Rectal smooth muscle tissue (tissue), 1 donor: ENCODE measurements at regions not wholly inside any gene's neighbourhood (a gene's known extent, or its start where the extent isn't known, plus 50 kb on each side); places are given as distances from the start of the nearest gene placed in this dataset.
"Not testable (repeated sequence)": the region's sequence is repeated elsewhere in the genome, so short reads cannot be mapped to it uniquely, and the experiment has no call there.

Experiments used
- H3K27ac ChIP-seq: one replicate; pipeline ENCODE4 v1.7.0; 2013; ENCODE audit warnings: low read depth, low read length, inconsistent platforms
- H3K27me3 ChIP-seq: one replicate; pipeline ENCODE4 v1.7.0; 2013; ENCODE audit warnings: low read length; ENCODE audit not compliant: control insufficient read depth, insufficient read depth
- H3K36me3 ChIP-seq: one replicate; pipeline ENCODE4 v1.7.0; 2013; ENCODE audit warnings: low read length; ENCODE audit not compliant: control insufficient read depth, insufficient read depth
- H3K4me1 ChIP-seq: one replicate; pipeline ENCODE4 v1.7.0; 2013; ENCODE audit warnings: low read length; ENCODE audit not compliant: control insufficient read depth, insufficient read depth
- H3K4me3 ChIP-seq: one replicate; pipeline ENCODE4 v1.7.0; 2013; ENCODE audit warnings: low read length
- H3K9ac ChIP-seq: one replicate; pipeline ENCODE4 v1.7.0; 2013; ENCODE audit warnings: low read length

GRCh38 chr7:24419511-24419910 lies 135.5 kb downstream of the NPY start:
- Histone ChIP-seq H3K9ac (no peak overlapping the region), H3K27ac (no peak overlapping the region), H3K4me1 (no peaks in the 10 kb centered on the region), H3K36me3 (no peaks in the 10 kb centered on the region), H3K4me3 (no peak overlapping the region), H3K27me3 (no peaks in the 10 kb centered on the region)

- no peak overlapping the region for H3K9ac ChIP-seq
- H3K27ac ChIP-seq, result no peak overlapping the region
Observed at GRCh38 chr7:24422441-24423010, 138.5 kb downstream of the NPY start.

DNA sequence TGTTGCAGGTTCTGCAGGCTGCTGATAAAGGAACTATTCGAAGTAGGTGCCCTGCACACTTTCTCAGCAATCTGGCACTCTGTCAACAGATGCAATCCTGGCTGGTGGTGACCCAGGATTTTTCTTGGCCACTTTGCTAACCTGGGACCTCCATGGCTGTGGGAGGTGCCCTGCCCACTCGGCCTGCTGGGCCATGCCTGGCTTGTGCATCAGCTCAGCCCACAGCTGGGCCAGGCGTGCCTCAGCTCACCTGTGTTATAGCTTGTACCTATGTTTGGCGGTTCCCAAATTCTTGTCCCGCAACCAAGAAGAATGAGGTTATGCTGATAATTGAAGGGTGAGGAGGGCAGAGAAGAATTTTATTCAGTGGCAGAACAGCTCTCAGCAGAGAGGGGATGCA lies 141.7 kb downstream of the NPY start:
- Histone ChIP-seq H3K9ac (no peak overlapping the region), H3K27ac (no peak overlapping the region), H3K27me3 (no peaks in the 10 kb centered on the region), H3K4me1 (no peaks in the 10 kb centered on the region), H3K4me3 (no peak overlapping the region), H3K36me3 (no peaks in the 10 kb centered on the region)

More at GRCh38 chr7:24422441-24423010, 138.5 kb downstream of the NPY start:
- no peaks in the 10 kb centered on the region for H3K4me1 ChIP-seq
- no peaks in the 10 kb centered on the region for H3K27me3 ChIP-seq
- H3K4me3 ChIP-seq, result no peak overlapping the region
- no peaks in the 10 kb centered on the region for H3K36me3 ChIP-seq

DNA sequence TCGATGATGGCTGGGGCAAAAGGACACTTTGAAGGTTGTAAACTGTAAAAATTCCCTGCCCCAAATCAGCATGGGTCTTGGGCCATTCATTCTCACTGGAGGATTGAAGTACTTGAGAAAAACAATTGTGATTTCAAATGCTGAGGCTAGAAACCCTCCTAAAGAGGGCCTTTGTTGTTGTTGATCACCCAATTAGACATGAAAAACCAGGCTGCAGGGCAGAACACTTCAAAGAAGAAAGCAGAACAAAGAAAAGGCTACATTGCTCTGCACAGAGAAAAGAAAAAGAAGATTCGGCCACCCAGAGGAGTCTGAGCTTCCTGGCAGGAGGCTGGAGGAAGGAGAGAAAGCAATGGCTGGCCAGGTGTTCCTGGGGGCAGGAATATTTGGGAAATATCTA lies 143.1 kb downstream of the NPY start:
- Histone ChIP-seq H3K36me3 (no peaks in the 10 kb centered on the region), H3K4me1 (no peaks in the 10 kb centered on the region), H3K27ac (no peak overlapping the region), H3K4me3 (no peak overlapping the region), H3K9ac (no peak overlapping the region), H3K27me3 (no peaks in the 10 kb centered on the region)

DNA sequence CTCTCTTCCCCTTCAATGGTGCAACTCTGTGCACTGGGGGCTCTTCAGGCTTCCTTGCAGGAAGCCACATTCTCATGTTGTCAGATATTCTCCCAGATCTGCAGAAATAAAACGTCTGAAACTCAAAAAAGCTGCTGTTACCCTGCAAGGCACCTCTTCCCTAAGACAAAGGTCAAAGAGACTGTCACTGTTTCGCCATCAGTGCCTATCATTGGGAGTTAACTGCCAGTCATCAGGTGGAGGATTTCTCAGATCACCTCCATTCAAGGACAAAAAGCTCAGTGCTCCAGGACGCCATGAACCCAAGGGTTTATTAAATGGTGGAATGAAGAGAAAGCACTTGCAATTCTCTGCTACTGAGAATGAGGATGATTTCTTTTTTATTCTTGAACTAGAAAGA lies 144.6 kb upstream of the PALS2 start:
- H3K27me3 ChIP-seq, result no peaks in the 10 kb centered on the region
- H3K27ac ChIP-seq, result no peak overlapping the region
- H3K36me3 ChIP-seq, result no peaks in the 10 kb centered on the region
- H3K9ac ChIP-seq, result no peak overlapping the region
- no peaks in the 10 kb centered on the region for H3K4me1 ChIP-seq
- H3K4me3 ChIP-seq, result no peak overlapping the region

- H3K9ac ChIP-seq, result no peak overlapping the region
- no peak overlapping the region for H3K4me3 ChIP-seq
- no peaks in the 10 kb centered on the region for H3K36me3 ChIP-seq
- H3K27me3 ChIP-seq, result no peaks in the 10 kb centered on the region
- H3K4me1 ChIP-seq, result no peaks in the 10 kb centered on the region
- no peak overlapping the region for H3K27ac ChIP-seq
Observed at GRCh38 chr7:24432677-24433076, 140.6 kb upstream of the PALS2 start.

GRCh38 chr7:24434972-24435371 lies 138.3 kb upstream of the PALS2 start:
- H3K4me3 ChIP-seq, result no peak overlapping the region
- no peaks in the 10 kb centered on the region for H3K4me1 ChIP-seq
- no peaks in the 10 kb centered on the region for H3K36me3 ChIP-seq
- no peak overlapping the region for H3K27ac ChIP-seq
- no peaks in the 10 kb centered on the region for H3K27me3 ChIP-seq
- no peak overlapping the region for H3K9ac ChIP-seq

DNA sequence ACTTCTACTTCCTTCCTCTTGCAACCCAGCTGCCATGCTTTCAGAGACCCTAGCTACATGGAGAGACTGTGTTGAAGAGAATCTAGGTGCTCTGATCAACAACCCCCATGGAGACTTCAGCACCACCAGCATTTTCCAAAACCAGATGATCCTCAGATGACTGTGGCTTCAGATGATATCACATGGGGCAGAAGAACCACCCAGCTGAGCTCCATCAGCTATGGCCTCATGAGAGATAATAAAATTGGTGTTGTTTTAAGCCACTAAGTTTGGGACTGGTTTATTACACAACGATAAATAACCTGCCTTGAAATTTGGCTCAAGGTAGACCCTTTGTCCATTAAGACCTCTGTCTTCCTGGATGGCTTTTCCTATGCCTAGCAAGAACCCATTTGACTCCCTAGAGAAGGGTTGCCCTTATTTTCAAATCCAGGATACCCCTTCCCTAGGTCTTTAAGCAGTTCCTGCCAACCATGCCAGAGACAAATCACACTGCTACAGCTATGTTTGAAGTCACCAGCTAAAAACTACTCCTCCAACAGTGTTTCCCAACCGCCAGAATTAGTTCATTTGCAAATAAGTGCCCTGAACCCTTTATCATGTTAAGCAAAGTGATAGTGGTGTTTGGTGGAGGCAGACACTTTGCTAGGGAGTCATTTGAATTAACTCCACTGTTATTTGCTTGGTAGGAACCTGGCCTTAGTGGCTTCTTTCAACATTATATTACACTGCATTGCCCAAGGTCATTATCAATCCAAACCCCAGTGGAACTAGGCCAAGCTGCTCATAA lies 136.9 kb upstream of the PALS2 start:
- H3K4me1 ChIP-seq, result no peaks in the 10 kb centered on the region
- H3K9ac ChIP-seq, result no peak overlapping the region
- no peaks in the 10 kb centered on the region for H3K27me3 ChIP-seq
- H3K27ac ChIP-seq, result no peak overlapping the region
- H3K4me3 ChIP-seq, result no peak overlapping the region
- H3K36me3 ChIP-seq, result no peaks in the 10 kb centered on the region

DNA sequence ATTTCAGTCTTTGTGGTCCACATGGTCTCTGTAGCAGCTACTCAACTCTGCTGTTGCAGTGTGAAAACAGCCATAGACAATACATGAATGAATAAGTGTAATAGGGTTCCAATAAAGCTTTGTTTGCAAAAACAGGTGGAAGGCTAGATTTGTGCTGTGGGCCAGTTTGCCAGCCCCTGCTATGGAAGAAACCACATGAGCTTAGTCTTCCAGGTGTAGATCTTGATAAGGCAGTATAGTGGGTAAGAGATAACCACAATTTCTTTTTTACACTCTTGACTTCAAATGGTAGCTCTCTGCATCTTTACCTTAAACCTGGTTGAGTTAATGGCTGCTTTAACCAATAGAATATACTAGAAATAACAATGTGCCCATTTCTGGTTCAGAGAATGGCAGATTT lies 135.0 kb upstream of the PALS2 start:
- H3K4me3 ChIP-seq, result no peak overlapping the region
- no peaks in the 10 kb centered on the region for H3K27me3 ChIP-seq
- H3K9ac ChIP-seq, result no peak overlapping the region
- no peak overlapping the region for H3K27ac ChIP-seq
- H3K4me1 ChIP-seq, result no peaks in the 10 kb centered on the region
- no peaks in the 10 kb centered on the region for H3K36me3 ChIP-seq

DNA sequence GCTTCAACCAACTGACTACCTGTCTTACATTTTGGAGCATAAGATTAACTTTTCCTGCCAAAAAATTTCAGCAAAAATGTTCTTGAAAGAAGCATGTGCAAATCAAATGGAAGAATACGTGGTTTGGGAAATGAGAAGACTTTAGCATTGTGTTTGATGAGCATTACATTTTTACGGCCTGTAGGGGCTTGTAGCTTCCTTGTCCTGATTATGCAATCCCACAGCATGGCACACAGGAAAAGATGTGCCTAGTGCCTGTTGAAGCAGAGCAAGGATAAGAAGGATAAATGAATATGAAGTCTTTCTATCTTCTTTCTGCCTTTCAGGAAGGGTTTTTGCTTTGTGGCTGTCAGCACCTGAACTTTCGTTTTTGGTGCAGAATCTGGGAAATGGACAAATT lies 134.1 kb upstream of the PALS2 start:
- H3K27ac ChIP-seq, H3K36me3 ChIP-seq, H3K9ac ChIP-seq, H3K27me3 ChIP-seq, H3K4me1 ChIP-seq, H3K4me3 ChIP-seq: not testable (repeated sequence)

GRCh38 chr7:24440892-24441291 lies 132.4 kb upstream of the PALS2 start:
- Histone ChIP-seq H3K27ac (no peak overlapping the region), H3K4me3 (no peak overlapping the region), H3K4me1 (no peaks in the 10 kb centered on the region), H3K27me3 (no peaks in the 10 kb centered on the region), H3K36me3 (no peaks in the 10 kb centered on the region), H3K9ac (no peak overlapping the region)

DNA sequence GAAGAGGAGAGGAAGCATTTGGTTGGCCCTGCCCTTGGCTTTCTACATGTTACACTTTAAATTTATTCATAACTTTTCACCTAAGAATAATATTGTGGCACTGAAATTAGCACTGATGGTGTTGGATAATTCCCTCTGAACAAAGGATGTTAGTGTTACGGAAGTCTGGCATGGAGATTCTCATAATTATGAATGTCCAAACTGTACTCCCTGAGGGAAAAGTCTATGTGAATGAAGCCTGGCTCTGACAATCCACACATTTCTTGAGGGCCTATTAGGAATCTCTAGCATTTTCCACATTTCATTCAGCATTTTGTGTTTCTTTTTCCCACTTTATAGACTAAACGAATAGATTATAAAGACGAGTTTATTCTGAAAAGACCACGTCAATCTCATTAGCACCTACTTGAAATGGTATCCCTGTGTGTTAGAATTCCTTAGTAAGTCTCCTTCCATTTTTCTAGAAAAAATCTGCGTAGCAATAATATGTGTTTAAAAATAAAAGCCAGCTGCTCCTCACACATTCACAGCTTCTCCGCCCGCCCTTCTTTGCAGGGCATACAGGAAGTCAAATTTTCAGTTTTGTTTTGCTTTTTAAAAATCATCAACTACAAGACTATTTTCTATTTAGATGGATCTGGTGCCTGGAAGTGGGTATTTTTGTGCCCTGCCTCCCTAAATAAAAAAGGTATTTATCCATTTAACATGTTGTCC lies 131.8 kb upstream of the PALS2 start:
- Histone ChIP-seq H3K4me1 (no peaks in the 10 kb centered on the region), H3K27me3 (no peaks in the 10 kb centered on the region), H3K4me3 (no peak overlapping the region), H3K36me3 (no peaks in the 10 kb centered on the region), H3K27ac (no peak overlapping the region), H3K9ac (no peak overlapping the region)
